GM12872 (cell line): ENCODE measurements at regions not wholly inside any gene's neighbourhood (a gene's known extent, or its start where the extent isn't known, plus 50 kb on each side); places are given as distances from the start of the nearest gene placed in this dataset.

Source experiments
- CTCF ChIP-seq: IDR thresholded peaks from 3 replicates; pipeline ENCODE4 v1.5.1; 2011; ENCODE audit warnings: low read depth, mild to moderate bottlenecking, low read length, moderate library complexity; ENCODE audit not compliant: insufficient read depth

- no peak for TF ChIP-seq CTCF
These were observed 190.5 kb downstream of the NXNL2 start for GRCh38 chr9:88725300-88726019.

- TF ChIP-seq CTCF, result no peak
These were observed 191.8 kb downstream of the NXNL2 start for GRCh38 chr9:88726803-88727202.

GRCh38 chr9:88730780-88731179, 195.8 kb downstream of the NXNL2 start:
- no peak for TF ChIP-seq CTCF

GRCh38 chr9:88732128-88732527, 197.2 kb downstream of the NXNL2 start:
- TF ChIP-seq CTCF, result no peak

GRCh38 chr9:88733651-88734421, 198.9 kb downstream of the NXNL2 start:
- TF ChIP-seq CTCF, result no peak

- no peak for TF ChIP-seq CTCF
These were observed 199.5 kb downstream of the NXNL2 start for GRCh38 chr9:88734527-88734926.

- TF ChIP-seq CTCF, result no peak
These were observed 201.2 kb downstream of the NXNL2 start for GRCh38 chr9:88736136-88736637.
